ENCODE measurements at regions not wholly inside any gene's neighbourhood (a gene's known extent, or its start where the extent isn't known, plus 50 kb on each side); places are given as distances from the start of the nearest gene placed in this dataset.
"Not testable (repeated sequence)": the region's sequence is repeated elsewhere in the genome, so short reads cannot be mapped to it uniquely, and the experiment has no call there.

DNA sequence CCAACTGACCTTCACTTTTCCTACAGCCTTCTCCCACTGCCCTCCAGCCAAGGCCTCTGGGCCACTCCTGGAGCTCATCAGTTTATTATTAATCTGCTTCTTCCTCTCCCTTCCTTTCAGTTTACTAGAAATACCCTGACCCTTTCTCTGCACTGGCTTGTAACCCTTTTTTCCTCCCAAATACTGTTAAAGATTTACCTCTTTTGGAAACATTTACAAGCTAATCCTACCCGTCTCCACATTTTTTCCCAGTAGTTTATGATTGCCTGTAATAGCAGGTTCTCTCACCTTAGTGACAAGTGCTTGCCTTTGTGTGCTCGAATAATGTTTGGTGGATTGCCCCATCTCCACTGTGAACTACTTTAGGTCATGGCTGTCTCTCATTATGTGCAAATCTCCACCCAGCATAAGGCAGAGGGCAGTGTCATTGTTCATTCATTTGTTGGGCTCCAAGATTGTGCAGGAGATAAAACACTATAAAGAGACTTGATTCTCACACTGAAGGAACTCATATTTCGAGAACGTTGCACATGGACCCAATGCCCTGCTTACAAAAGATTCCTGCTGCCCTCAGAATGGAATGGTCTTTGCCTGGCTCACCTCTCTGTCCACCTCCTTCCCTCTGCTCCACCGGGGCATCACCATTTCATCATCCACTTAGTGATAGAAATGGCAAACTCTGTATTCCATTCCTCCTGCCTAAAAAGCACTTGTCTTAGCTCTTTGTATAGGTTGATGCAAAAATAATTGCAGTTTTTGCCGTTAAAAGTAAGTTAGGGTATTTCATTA is 491.1 kb downstream of the UTRN start:
- Mint-ChIP-seq H3K4me1 (no peaks in the 10 kb centered on the region), H3K36me3 (peaks cover 43% of the 10 kb centered on the region), H3K9me3 (ENCODE audit: low read depth) (no peaks in the 10 kb centered on the region), H3K27ac (no peak overlapping the region), H3K27me3 (no peaks in the 10 kb centered on the region), H3K4me3 (no peak overlapping the region)
- CTCF ChIA-PET = interaction anchor here (0.9 kb wide), 1 partner anchor 9 kb away, joined by 3 read pairs; no protein-coding TSS in a partner anchor
- DNase-seq = no peak
- no peak for ATAC-seq

GRCh38 chr6:144777249-144777648 is 492.1 kb downstream of the UTRN start:
- no peak for ATAC-seq
- Mint-ChIP-seq H3K36me3 (peaks cover 46% of the 10 kb centered on the region), H3K4me3 (no peak overlapping the region), H3K9me3 (ENCODE audit: low read depth) (no peaks in the 10 kb centered on the region), H3K27me3 (no peaks in the 10 kb centered on the region), H3K27ac (no peak overlapping the region), H3K4me1 (no peaks in the 10 kb centered on the region)
- DNase-seq = no peak
- CTCF ChIA-PET = interaction anchor here (0.9 kb wide), 1 partner anchor 8 kb away, joined by 3 read pairs; no protein-coding TSS in a partner anchor

- H3K27me3 Mint-ChIP-seq = no peaks in the 10 kb centered on the region
- no peak overlapping the region for H3K27ac Mint-ChIP-seq
- no peaks in the 10 kb centered on the region for H3K4me1 Mint-ChIP-seq
- H3K9me3 Mint-ChIP-seq (ENCODE audit: low read depth) = no peaks in the 10 kb centered on the region
- DNase-seq (no peak), ATAC-seq (no peak)
- no peak overlapping the region for H3K4me3 Mint-ChIP-seq
- H3K36me3 Mint-ChIP-seq = peaks cover 45% of the 10 kb centered on the region
- CTCF ChIA-PET = no interaction called here
Observed at GRCh38 chr6:144778056-144778455, 492.9 kb downstream of the UTRN start.

GRCh38 chr6:144778773-144779492 is 493.8 kb downstream of the UTRN start:
- H3K36me3 Mint-ChIP-seq = peaks cover 38% of the 10 kb centered on the region

DNA sequence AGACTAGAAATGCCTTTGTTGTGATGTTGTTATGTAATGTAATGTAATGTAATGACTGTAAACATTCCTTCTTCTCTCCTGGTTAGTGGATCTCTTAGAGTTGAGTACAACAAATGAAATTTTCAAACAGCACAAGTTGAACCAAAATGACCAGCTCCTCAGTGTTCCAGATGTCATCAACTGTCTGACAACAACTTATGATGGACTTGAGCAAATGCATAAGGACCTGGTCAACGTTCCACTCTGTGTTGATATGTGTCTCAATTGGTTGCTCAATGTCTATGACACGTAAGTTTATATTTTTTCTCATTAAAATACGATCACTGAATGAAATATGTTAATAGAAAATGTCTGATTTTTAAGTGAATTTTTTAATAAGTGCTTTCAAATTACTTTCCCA is 496.7 kb downstream of the UTRN start:
- H3K4me3 Mint-ChIP-seq = no peak overlapping the region
- ATAC-seq = no peak
- no peaks in the 10 kb centered on the region for H3K9me3 Mint-ChIP-seq (ENCODE audit: low read depth)
- H3K4me1 Mint-ChIP-seq = no peaks in the 10 kb centered on the region
- no peaks in the 10 kb centered on the region for H3K27me3 Mint-ChIP-seq
- DNase-seq = no peak
- no peak overlapping the region for H3K27ac Mint-ChIP-seq
- peaks cover 25% of the 10 kb centered on the region for H3K36me3 Mint-ChIP-seq
- CTCF ChIA-PET = interaction anchor here (0.6 kb wide), 1 partner anchor 81 kb away, joined by 3 read pairs; no protein-coding TSS in a partner anchor

More at GRCh38 chr6:144778773-144779492, 493.8 kb downstream of the UTRN start:
- Mint-ChIP-seq H3K27ac (no peak overlapping the region), H3K4me1 (no peaks in the 10 kb centered on the region), H3K27me3 (no peaks in the 10 kb centered on the region), H3K4me3 (no peak overlapping the region), H3K9me3 (ENCODE audit: low read depth) (no peaks in the 10 kb centered on the region)
- DNase-seq (no peak), ATAC-seq (no peak)
- CTCF ChIA-PET = interaction anchor here (1.6 to 1.8 kb wide), 2 partner anchors 11 to 17 kb away, joined by 4 read pairs; no protein-coding TSS in a partner anchor

- CTCF ChIA-PET = no interaction called here
- DNase-seq (no peak), ATAC-seq (no peak)
- H3K4me3 Mint-ChIP-seq = no peak overlapping the region
- H3K9me3 Mint-ChIP-seq (ENCODE audit: low read depth) = no peaks in the 10 kb centered on the region
- H3K4me1 Mint-ChIP-seq = no peaks in the 10 kb centered on the region
- no peaks in the 10 kb centered on the region for H3K27me3 Mint-ChIP-seq
- H3K36me3 Mint-ChIP-seq = peaks cover 26% of the 10 kb centered on the region
- no peak overlapping the region for H3K27ac Mint-ChIP-seq
Observed at GRCh38 chr6:144782634-144783033, 497.5 kb downstream of the UTRN start.

- no peaks in the 10 kb centered on the region for H3K9me3 Mint-ChIP-seq (ENCODE audit: low read depth)
- CTCF ChIA-PET = interaction anchor here (1.3 kb wide), 1 partner anchor 8 kb away, joined by 3 read pairs; no protein-coding TSS in a partner anchor
- peaks cover 27% of the 10 kb centered on the region for H3K36me3 Mint-ChIP-seq
Observed at GRCh38 chr6:144785056-144785455, 499.9 kb downstream of the UTRN start.

DNA sequence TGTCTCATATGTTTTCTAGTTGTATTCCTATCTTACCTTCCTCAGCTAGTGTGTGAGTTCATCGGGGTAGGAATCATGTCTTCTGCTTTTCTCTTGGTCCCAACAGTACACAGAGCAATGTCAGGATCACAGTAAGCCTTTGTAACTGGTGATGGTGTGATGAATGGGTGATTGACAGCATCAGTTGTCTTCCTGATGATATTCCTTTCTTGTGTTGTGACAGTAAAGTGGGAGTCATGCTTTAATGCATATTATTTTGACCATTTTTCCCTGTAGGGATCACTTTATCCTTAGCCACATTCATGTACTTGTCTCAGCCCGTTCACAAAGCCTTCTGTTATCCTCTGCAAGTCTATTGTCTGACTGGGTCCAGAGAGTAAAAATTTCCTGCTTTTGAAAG is 501.7 kb downstream of the UTRN start:
- no peaks in the 10 kb centered on the region for H3K27me3 Mint-ChIP-seq
- ATAC-seq = no peak
- no peaks in the 10 kb centered on the region for H3K9me3 Mint-ChIP-seq (ENCODE audit: low read depth)
- no peaks in the 10 kb centered on the region for H3K4me1 Mint-ChIP-seq
- no peak overlapping the region for H3K27ac Mint-ChIP-seq
- H3K4me3 Mint-ChIP-seq = no peak overlapping the region
- peaks cover 32% of the 10 kb centered on the region for H3K36me3 Mint-ChIP-seq
- CTCF ChIA-PET = no interaction called here
- DNase-seq = no peak

More at GRCh38 chr6:144785056-144785455, 499.9 kb downstream of the UTRN start:
- no peak overlapping the region for H3K4me3 Mint-ChIP-seq
- no peak overlapping the region for H3K27ac Mint-ChIP-seq
- no peak for DNase-seq
- H3K27me3 Mint-ChIP-seq = no peaks in the 10 kb centered on the region
- ATAC-seq = no peak
- H3K4me1 Mint-ChIP-seq = no peaks in the 10 kb centered on the region

GRCh38 chr6:144793744-144794143 is 508.6 kb downstream of the UTRN start:
- CTCF ChIA-PET = interaction anchor here (0.6 to 1.4 kb wide), 2 partner anchors 34 to 321 kb away, joined by 3 to 4 read pairs; no protein-coding TSS in a partner anchor
- Mint-ChIP-seq H3K36me3 (peaks cover 61% of the 10 kb centered on the region), H3K27me3 (no peaks in the 10 kb centered on the region)

DNA sequence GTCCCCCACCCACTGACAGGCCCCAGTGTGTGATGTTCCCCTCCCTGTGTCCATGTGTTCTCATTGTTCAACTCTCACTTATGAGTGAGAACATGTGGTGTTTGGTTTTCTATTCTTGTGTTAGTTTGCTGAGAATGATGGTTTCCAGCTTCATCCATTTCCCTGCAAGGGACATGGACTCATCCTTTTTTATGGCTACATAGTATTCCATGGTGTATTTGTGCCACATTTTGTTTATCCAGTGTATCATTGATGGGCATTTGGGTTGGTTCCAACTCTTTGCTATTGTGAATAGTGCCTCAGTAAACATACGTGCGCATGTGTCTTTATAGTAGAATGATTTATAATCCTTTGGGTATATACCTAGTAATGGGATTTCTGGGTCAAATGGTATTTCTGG is 509.9 kb downstream of the UTRN start:
- CTCF ChIA-PET; DNase-seq; H3K27ac Mint-ChIP-seq; H3K27me3 Mint-ChIP-seq; H3K4me3 Mint-ChIP-seq; H3K4me1 Mint-ChIP-seq; H3K9me3 Mint-ChIP-seq (ENCODE audit: low read depth); ATAC-seq: not testable (repeated sequence)
- H3K36me3 Mint-ChIP-seq = peaks cover 68% of the 10 kb centered on the region

More at GRCh38 chr6:144793744-144794143, 508.6 kb downstream of the UTRN start:
- H3K27ac Mint-ChIP-seq = no peak overlapping the region
- H3K4me1 Mint-ChIP-seq = no peaks in the 10 kb centered on the region
- no peak for DNase-seq
- no peak overlapping the region for H3K4me3 Mint-ChIP-seq
- ATAC-seq = no peak
- no peaks in the 10 kb centered on the region for H3K9me3 Mint-ChIP-seq (ENCODE audit: low read depth)

DNA sequence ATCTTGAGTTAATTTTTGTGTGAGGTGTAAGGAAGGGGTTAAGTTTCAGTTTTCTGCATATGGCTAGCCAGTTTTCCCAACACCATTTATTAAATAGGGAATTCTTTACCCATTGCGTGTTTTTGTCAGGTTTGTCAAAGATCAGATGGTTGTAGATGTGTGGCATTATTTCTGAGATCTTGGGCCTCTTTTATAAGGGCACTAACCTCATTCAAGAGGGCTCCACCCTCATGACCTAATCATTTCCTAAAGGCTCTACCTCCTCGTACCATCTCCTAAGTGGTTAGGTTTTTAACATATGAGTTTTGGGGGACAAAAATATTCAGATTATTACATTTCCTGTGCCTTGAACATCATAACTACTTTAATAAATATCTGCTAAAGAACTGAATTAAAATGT is 510.9 kb downstream of the UTRN start:
- Mint-ChIP-seq H3K36me3 (peaks cover 62% of the 10 kb centered on the region), H3K4me3 (no peak overlapping the region)
- no peak for DNase-seq

DNA sequence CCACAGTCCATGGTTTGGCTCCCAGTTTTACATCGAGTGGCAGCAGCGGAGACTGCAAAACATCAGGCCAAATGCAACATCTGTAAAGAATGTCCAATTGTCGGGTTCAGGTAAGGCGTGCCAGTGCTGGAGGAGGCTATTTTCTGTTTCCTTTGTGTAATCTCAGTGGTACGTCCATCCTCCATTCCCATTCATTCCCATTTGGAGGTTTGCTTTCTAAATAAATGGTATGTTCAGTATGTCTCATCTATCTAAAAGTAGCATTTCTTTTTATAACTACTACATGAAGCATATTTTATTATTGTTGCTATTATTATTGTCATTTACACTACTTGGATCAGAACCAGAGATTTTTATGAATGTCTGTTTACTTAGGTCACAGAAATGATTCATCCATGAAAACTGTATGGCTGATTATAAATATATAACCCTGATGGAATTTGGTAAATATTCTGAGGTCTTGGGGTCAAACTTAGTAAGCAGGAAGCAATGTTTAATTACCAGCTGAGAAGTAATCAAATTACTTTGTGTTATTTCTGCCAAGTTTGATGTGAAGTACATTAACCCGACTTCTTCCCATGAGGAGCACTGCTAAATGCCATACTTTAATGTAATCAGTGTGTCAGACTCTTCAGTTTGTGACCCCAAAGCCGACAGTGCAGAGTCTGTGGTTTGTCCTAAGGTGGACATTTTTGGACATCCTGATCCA is 512.9 kb downstream of the UTRN start:
- no peaks in the 10 kb centered on the region for H3K27me3 Mint-ChIP-seq
- no peak overlapping the region for H3K4me3 Mint-ChIP-seq
- CTCF ChIA-PET = no interaction called here
- DNase-seq (no peak), ATAC-seq (no peak)
- no peaks in the 10 kb centered on the region for H3K4me1 Mint-ChIP-seq
- no peaks in the 10 kb centered on the region for H3K9me3 Mint-ChIP-seq (ENCODE audit: low read depth)
- peaks cover 61% of the 10 kb centered on the region for H3K36me3 Mint-ChIP-seq
- H3K27ac Mint-ChIP-seq = no peak overlapping the region

More for the DNA sequence above, 510.9 kb downstream of the UTRN start:
- Mint-ChIP-seq H3K9me3 (ENCODE audit: low read depth) (no peaks in the 10 kb centered on the region), H3K27me3 (no peaks in the 10 kb centered on the region), H3K4me1 (no peaks in the 10 kb centered on the region), H3K27ac (no peak overlapping the region)
- no peak for ATAC-seq
- CTCF ChIA-PET = no interaction called here

GRCh38 chr6:144804246-144804790 is 519.2 kb downstream of the UTRN start:
- Mint-ChIP-seq H3K4me3 (no peak overlapping the region), H3K9me3 (ENCODE audit: low read depth) (no peaks in the 10 kb centered on the region), H3K27me3 (no peaks in the 10 kb centered on the region), H3K36me3 (peaks cover 40% of the 10 kb centered on the region), H3K27ac (no peak overlapping the region), H3K4me1 (no peaks in the 10 kb centered on the region)
- CTCF ChIA-PET = no interaction called here
- DNase-seq (no peak), ATAC-seq (no peak)
